GM23248 (cell line): ENCODE measurements at regions not wholly inside any gene's neighbourhood (a gene's known extent, or its start where the extent isn't known, plus 50 kb on each side); places are given as distances from the start of the nearest gene placed in this dataset.
"Not testable (repeated sequence)": the region's sequence is repeated elsewhere in the genome, so short reads cannot be mapped to it uniquely, and the experiment has no call there.

Experiments
- DNase-seq: peaks from one replicate; pipeline ENCODE4 v3.0.0-alpha.2; 2015
- H2AFZ ChIP-seq: fragments of 200-600 bp; sonication (generic); 2 replicates; pipeline ENCODE4 v1.6.1; 2016; ENCODE audit warnings: antibody characterized with exemption
- H3F3A ChIP-seq: fragments of 200-600 bp; sonication (generic); 2 replicates; pipeline ENCODE4 v1.6.1; 2016; ENCODE audit warnings: mild to moderate bottlenecking, antibody characterized with exemption, mixed run types; ENCODE audit not compliant: insufficient read depth
- H3K27ac ChIP-seq: fragments of 200-600 bp; sonication (generic); 2 replicates; pipeline ENCODE4 v1.5.1; 2016; ENCODE audit warnings: mild to moderate bottlenecking
- H3K27me3 ChIP-seq: fragments of 200-600 bp; sonication (generic); replicated peaks from 2 replicates; pipeline ENCODE4 v1.6.1; 2016; ENCODE audit warnings: mild to moderate bottlenecking; ENCODE audit not compliant: insufficient read depth
- H3K36me3 ChIP-seq: fragments of 200-600 bp; sonication (generic); 2 replicates; pipeline ENCODE4 v1.6.1; 2016; ENCODE audit warnings: low read depth, mild to moderate bottlenecking
- H3K4me1 ChIP-seq: fragments of 200-600 bp; sonication (generic); 2 replicates; pipeline ENCODE4 v1.6.1; 2016; ENCODE audit warnings: mild to moderate bottlenecking; ENCODE audit not compliant: insufficient read depth
- H3K4me2 ChIP-seq: fragments of 200-600 bp; sonication (generic); one replicate; pipeline ENCODE4 v1.6.1; 2016; ENCODE audit warnings: mild to moderate bottlenecking; ENCODE audit not compliant: unreplicated experiment
- H3K4me3 ChIP-seq: fragments of 200-600 bp; sonication (generic); 2 replicates; pipeline ENCODE4 v1.5.1; 2016; ENCODE audit warnings: mild to moderate bottlenecking
- H3K79me2 ChIP-seq: fragments of 200-600 bp; sonication (generic); 2 replicates; pipeline ENCODE4 v1.6.1; 2016; ENCODE audit warnings: mild to moderate bottlenecking; ENCODE audit not compliant: insufficient read depth
- H3K9ac ChIP-seq: fragments of 200-600 bp; sonication (generic); 2 replicates; pipeline ENCODE4 v1.6.1; 2016; ENCODE audit warnings: mild to moderate bottlenecking
- H3K9me2 ChIP-seq: fragments of 200-600 bp; sonication (generic); 2 replicates; pipeline ENCODE4 v1.6.1; 2016; ENCODE audit warnings: mixed run types, mild to moderate bottlenecking, moderate library complexity; ENCODE audit not compliant: insufficient read depth
- H3K9me3 ChIP-seq: fragments of 200-600 bp; sonication (generic); one replicate; pipeline ENCODE4 v1.6.1; 2017; ENCODE audit warnings: low read depth
- H4K20me1 ChIP-seq: fragments of 200-600 bp; sonication (generic); 2 replicates; pipeline ENCODE4 v1.6.0; 2016; ENCODE audit not compliant: insufficient read depth
- EZH2 ChIP-seq: fragments of 200-600 bp; sonication (generic); IDR thresholded peaks from 2 replicates; pipeline ENCODE4 v1.6.1; 2018; ENCODE audit warnings: antibody characterized with exemption, mild to moderate bottlenecking; ENCODE audit not compliant: insufficient read depth, poor library complexity, severe bottlenecking
- EZH2phosphoT487 ChIP-seq: fragments of 200-600 bp; sonication (generic); IDR thresholded peaks from 2 replicates; pipeline ENCODE4 v1.6.1; 2018; ENCODE audit warnings: antibody characterized with exemption, moderate library complexity, mild to moderate bottlenecking, low read depth; ENCODE audit not compliant: insufficient read depth
- whole genome bisulfite sequencing, 2 experiments: methylation state at CpG; one replicate each; pipeline ENCODE4 v1.1.6; 2015 to 2017; ENCODE audit warnings: low lambda C conversion rate in 2 of 2, low coverage in 1 of 2; ENCODE audit errors: missing lambda C conversion rate in 2 of 2; 5-methylcytosine and 5-hydroxymethylcytosine counted together
- in situ Hi-C: fragments of 300-500 bp; cut with MboI; formaldehyde crosslinking; loops from 2 replicates; pipeline ENCODE4 v1.15.0; 2020

GRCh38 chr6:113786168-113786567 is 71.0 kb upstream of the MARCKS start:
- H3K9me2 ChIP-seq, result no peaks in the 10 kb centered on the region
- no peak overlapping the region for H3K4me2 ChIP-seq
- H3K4me3 ChIP-seq, result no peak overlapping the region
- H3K79me2 ChIP-seq, result no peaks in the 10 kb centered on the region
- in situ Hi-C loops, result no loop called here
- no peak overlapping the region for H3K27ac ChIP-seq
- no peak overlapping the region for H3K9ac ChIP-seq
- no peaks in the 10 kb centered on the region for H3K36me3 ChIP-seq
- H3F3A ChIP-seq, result no peaks in the 10 kb centered on the region
- H4K20me1 ChIP-seq, result no peaks in the 10 kb centered on the region
- H3K9me3 ChIP-seq, result no peaks in the 10 kb centered on the region
- H2AFZ ChIP-seq, result no peak overlapping the region
- no peaks in the 10 kb centered on the region for H3K4me1 ChIP-seq
- WGBS, 2 experiments, result 74 to 83% methylated on average over 2 of the region's 2 CpGs
- DNase-seq, result no peak
- TF ChIP-seq EZH2phosphoT487 (no peak), EZH2 (no peak)
- H3K27me3 ChIP-seq, result no peaks in the 10 kb centered on the region

DNA sequence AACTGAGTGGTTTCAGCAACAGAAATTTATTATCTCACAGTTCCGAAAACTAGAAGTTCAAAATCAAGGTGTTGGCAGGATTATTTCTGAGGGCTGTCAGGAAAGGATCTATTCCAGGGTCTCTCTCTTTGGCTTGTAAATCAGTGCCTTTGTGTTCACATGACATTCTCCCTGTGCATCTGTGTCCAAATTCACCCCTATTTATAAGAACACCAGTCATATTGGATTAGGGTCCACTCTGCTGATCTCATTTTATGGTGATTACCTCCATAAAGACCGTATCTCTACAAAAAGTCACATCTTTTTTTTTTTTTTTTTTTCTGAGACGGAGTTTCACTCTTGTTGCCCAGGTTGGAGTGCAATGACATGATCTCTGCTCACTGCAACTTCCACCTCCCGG is 68.6 kb upstream of the MARCKS start:
- TF ChIP-seq EZH2 (no peak), EZH2phosphoT487 (no peak)
- Histone ChIP-seq H3K9ac (no peak overlapping the region), H3K4me1 (no peaks in the 10 kb centered on the region), H3F3A (no peaks in the 10 kb centered on the region), H3K36me3 (no peaks in the 10 kb centered on the region), H3K27ac (no peak overlapping the region), H3K9me3 (no peaks in the 10 kb centered on the region), H2AFZ (no peak overlapping the region), H3K4me3 (no peak overlapping the region), H3K79me2 (no peaks in the 10 kb centered on the region), H3K27me3 (no peaks in the 10 kb centered on the region), H4K20me1 (no peaks in the 10 kb centered on the region), H3K9me2 (no peaks in the 10 kb centered on the region), H3K4me2 (no peak overlapping the region)
- 89 to 92% methylated on average over 4 of the region's 4 CpGs for WGBS, 2 experiments
- no peak for DNase-seq
- in situ Hi-C loops, result no loop called here

DNA sequence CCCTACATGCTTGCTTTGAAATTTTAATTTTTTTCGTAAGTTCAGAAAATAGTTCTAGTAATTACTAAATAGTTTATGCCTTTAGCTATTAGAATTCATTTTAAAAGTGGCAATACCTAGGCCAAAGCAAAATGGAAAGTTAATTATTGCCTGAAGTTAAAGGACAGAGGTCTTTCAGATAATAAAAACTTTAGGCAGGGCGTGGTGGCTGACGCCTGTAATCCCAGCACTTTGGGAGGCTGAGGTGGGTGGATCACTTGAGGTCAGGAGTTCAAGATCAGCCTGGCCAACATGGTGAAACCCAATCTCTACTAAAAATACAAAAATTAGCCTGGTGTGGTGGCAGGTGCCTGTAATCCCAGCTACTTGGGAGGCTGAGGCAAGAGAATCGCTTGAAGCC is 65.9 kb upstream of the MARCKS start:
- H2AFZ ChIP-seq, H3K27me3 ChIP-seq, H3K4me2 ChIP-seq, H3K9me2 ChIP-seq, H4K20me1 ChIP-seq, H3F3A ChIP-seq, H3K36me3 ChIP-seq, H3K27ac ChIP-seq, H3K79me2 ChIP-seq, in situ Hi-C loops, DNase-seq, H3K4me3 ChIP-seq, H3K9ac ChIP-seq, H3K4me1 ChIP-seq, H3K9me3 ChIP-seq: not testable (repeated sequence)
- 93 to 94% methylated on average over 4 of the region's 4 CpGs for WGBS, 2 experiments

DNA sequence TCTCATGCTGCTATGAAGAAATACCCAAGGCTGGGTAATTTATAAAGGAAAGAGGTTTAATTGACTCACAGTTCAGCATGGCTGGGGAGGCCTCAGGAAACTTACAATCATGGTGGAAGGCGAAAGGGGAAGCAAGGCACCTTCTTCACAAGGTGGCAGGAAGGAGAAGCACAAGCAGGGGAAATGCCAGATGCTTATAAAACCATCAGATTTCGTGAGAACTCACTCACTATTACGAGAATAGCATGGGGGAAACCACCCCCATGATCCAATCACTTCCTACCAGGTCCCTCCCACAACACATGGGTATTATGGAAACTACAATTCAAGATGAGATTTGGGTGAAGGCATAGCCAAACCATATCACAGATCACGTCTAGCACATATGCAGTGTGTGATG is 61.8 kb upstream of the MARCKS start:
- H3K9me2 ChIP-seq, H2AFZ ChIP-seq, H3F3A ChIP-seq, H4K20me1 ChIP-seq, H3K79me2 ChIP-seq, H3K4me2 ChIP-seq, H3K9ac ChIP-seq, H3K36me3 ChIP-seq, H3K9me3 ChIP-seq, H3K27me3 ChIP-seq, DNase-seq, in situ Hi-C loops, H3K4me1 ChIP-seq, H3K4me3 ChIP-seq, H3K27ac ChIP-seq: not testable (repeated sequence)
- 61 to 66% methylated on average over 4 of the region's 4 CpGs for WGBS, 2 experiments

GRCh38 chr6:113796038-113796437 is 61.1 kb upstream of the MARCKS start:
- H4K20me1 ChIP-seq, result no peaks in the 10 kb centered on the region
- no peak overlapping the region for H3K9ac ChIP-seq
- H3K9me3 ChIP-seq, result no peaks in the 10 kb centered on the region
- no peaks in the 10 kb centered on the region for H3K36me3 ChIP-seq
- no peak overlapping the region for H3K4me3 ChIP-seq
- no peaks in the 10 kb centered on the region for H3K79me2 ChIP-seq
- H3K9me2 ChIP-seq, result no peaks in the 10 kb centered on the region
- no peaks in the 10 kb centered on the region for H3K4me1 ChIP-seq
- no peaks in the 10 kb centered on the region for H3F3A ChIP-seq
- in situ Hi-C loops, result no loop called here
- no peak for DNase-seq
- H3K27me3 ChIP-seq, result no peaks in the 10 kb centered on the region
- H3K4me2 ChIP-seq, result no peak overlapping the region
- H3K27ac ChIP-seq, result no peak overlapping the region
- H2AFZ ChIP-seq, result no peak overlapping the region
- no peak for TF ChIP-seq EZH2phosphoT487
- no peak for TF ChIP-seq EZH2
